ENCODE measurements at regions not wholly inside any gene's neighbourhood (a gene's known extent, or its start where the extent isn't known, plus 50 kb on each side); places are given as distances from the start of the nearest gene placed in this dataset.

GRCh38 chr7:26543951-26544350 is 252.3 kb downstream of the SNX10 start:
- Histone ChIP-seq H3K79me2 (ENCODE audit: insufficient read depth, low read length) (no peaks in the 10 kb centered on the region), H3K9me3 (ENCODE audit: control insufficient read depth in 1 of 2, insufficient read depth in 1 of 2, low read depth in 1 of 2, low read length in 2 of 2) (no peaks in the 10 kb centered on the region), H2AFZ (ENCODE audit: low read depth, low read length, poor library complexity, severe bottlenecking) (no peak overlapping the region), H3K9me2 (ENCODE audit: insufficient read depth) (no peaks in the 10 kb centered on the region), H3K4me1 (ENCODE audit: control insufficient read depth in 1 of 2, insufficient read depth in 2 of 2, low read length in 2 of 2) (peaks cover 0 to 3% of the 10 kb centered on the region in 2 experiments; a peak in 1 of 4 replicates), H3K27ac (ENCODE audit: low read depth, low read length) (no peak overlapping the region), H3K4me2 (ENCODE audit: low read length) (no peak overlapping the region), H3K27me3 (ENCODE audit: insufficient read depth, low read length) (peaks cover 26% of the 10 kb centered on the region), H3K9ac (ENCODE audit: low read length) (no peak overlapping the region), H4K20me1 (ENCODE audit: insufficient read depth) (no peaks in the 10 kb centered on the region), H3K4me3 (replicated peaks in 1 of 2; ENCODE audit: low read depth in 1 of 2, low read length in 2 of 2) (no peak overlapping the region), H3K36me3 (ENCODE audit: control insufficient read depth in 1 of 2, insufficient read depth in 2 of 2, low read length in 2 of 2) (no peaks in the 10 kb centered on the region)
- POLR2A ChIA-PET: no interaction called here
- RAD21 ChIA-PET (ENCODE audit: low non-redundant PET in 1 of 2, low total read pairs in 2 of 2, uncharacterized antibody in 2 of 2, unreplicated experiment in 2 of 2): no interaction called here
- intact Hi-C loops (cut with micrococcal nuclease): no loop called here
- TF ChIP-seq SP1 (IDR thresholded peaks at IDR 0.05; ENCODE audit: low read depth): no peak
- no TSS peak for BruUV-seq (replicated peaks)
- no peak for ATAC-seq
- CTCF ChIA-PET: no interaction called here
- DNase-seq (ENCODE audit: low read depth, low spot score): no peak

DNA sequence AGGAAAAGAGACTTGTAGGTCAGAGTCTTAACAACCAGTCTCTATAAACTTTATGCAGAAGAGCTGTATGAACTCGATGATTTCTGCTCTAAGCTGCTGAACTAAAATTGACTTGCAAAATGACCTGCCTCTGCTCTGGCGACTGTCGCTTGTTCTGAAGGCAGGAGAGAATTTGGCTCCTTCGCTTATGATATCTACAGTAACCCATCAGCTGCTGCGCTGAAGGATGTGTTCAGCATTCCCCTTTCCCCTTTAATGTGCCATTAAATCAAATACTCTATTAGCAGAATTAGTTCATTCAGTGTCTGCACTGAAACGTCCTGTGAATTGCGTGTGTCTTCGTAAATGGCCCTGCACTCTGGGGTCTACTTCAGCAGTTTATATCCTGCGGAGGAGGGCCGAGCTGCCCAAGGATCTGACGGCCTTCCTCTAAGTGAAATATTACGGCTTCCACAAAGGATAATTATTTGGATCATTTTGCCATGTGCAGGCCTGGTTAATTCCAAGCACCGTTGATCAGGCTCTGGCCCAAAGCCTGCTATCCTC is 254.9 kb downstream of the SNX10 start:
- no peak overlapping the region for H3K27ac ChIP-seq (ENCODE audit: low read depth, low read length)
- ChIA-PET POLR2A (no interaction called here), CTCF (no interaction called here)

More for the DNA sequence above, 254.9 kb downstream of the SNX10 start:
- H3K4me3 ChIP-seq (replicated peaks in 1 of 2; ENCODE audit: low read depth in 1 of 2, low read length in 2 of 2): no peak overlapping the region
- no peaks in the 10 kb centered on the region for H3K9me2 ChIP-seq (ENCODE audit: insufficient read depth)
- H4K20me1 ChIP-seq (ENCODE audit: insufficient read depth): no peaks in the 10 kb centered on the region
- no TSS peak for BruUV-seq (replicated peaks)
- no peaks in the 10 kb centered on the region for H3K79me2 ChIP-seq (ENCODE audit: insufficient read depth, low read length)
- DNase-seq (ENCODE audit: low read depth, low spot score) (no peak), ATAC-seq (no peak)
- H3K4me1 ChIP-seq (ENCODE audit: control insufficient read depth in 1 of 2, insufficient read depth in 2 of 2, low read length in 2 of 2): peaks cover 14 to 22% of the 10 kb centered on the region in 2 experiments
- H3K27me3 ChIP-seq (ENCODE audit: insufficient read depth, low read length): peaks cover 7% of the 10 kb centered on the region; the same call in 1 of the 2 replicates
- no peak overlapping the region for H2AFZ ChIP-seq (ENCODE audit: low read depth, low read length, poor library complexity, severe bottlenecking)
- intact Hi-C loops (cut with micrococcal nuclease): no loop called here
- TF ChIP-seq EGR1 (IDR thresholded peaks at IDR 0.05; ENCODE audit: low read depth) (no peak), POLR2A (IDR thresholded peaks at IDR 0.05; ENCODE audit: borderline replicate concordance, extremely low read depth, insufficient read depth, insufficient read length) (no peak), RAD21 (IDR thresholded peaks at IDR 0.05; ENCODE audit: low read depth) (no peak), SRF (IDR thresholded peaks at IDR 0.05; ENCODE audit: low read depth) (no peak), ZBTB33 (IDR thresholded peaks at IDR 0.05; ENCODE audit: extremely low read depth, insufficient replicate concordance, low read length) (no peak), ZNF274 (IDR thresholded peaks at IDR 0.05; ENCODE audit: low read depth, low read length) (no peak), ELF1 (IDR thresholded peaks at IDR 0.05; ENCODE audit: borderline replicate concordance, low read depth) (no peak), EZH2phosphoT487 (IDR thresholded peaks at IDR 0.05; ENCODE audit: borderline replicate concordance) (no peak), EZH2 (IDR thresholded peaks at IDR 0.05) (no peak)
- TF ChIP-seq, protein P1, sequence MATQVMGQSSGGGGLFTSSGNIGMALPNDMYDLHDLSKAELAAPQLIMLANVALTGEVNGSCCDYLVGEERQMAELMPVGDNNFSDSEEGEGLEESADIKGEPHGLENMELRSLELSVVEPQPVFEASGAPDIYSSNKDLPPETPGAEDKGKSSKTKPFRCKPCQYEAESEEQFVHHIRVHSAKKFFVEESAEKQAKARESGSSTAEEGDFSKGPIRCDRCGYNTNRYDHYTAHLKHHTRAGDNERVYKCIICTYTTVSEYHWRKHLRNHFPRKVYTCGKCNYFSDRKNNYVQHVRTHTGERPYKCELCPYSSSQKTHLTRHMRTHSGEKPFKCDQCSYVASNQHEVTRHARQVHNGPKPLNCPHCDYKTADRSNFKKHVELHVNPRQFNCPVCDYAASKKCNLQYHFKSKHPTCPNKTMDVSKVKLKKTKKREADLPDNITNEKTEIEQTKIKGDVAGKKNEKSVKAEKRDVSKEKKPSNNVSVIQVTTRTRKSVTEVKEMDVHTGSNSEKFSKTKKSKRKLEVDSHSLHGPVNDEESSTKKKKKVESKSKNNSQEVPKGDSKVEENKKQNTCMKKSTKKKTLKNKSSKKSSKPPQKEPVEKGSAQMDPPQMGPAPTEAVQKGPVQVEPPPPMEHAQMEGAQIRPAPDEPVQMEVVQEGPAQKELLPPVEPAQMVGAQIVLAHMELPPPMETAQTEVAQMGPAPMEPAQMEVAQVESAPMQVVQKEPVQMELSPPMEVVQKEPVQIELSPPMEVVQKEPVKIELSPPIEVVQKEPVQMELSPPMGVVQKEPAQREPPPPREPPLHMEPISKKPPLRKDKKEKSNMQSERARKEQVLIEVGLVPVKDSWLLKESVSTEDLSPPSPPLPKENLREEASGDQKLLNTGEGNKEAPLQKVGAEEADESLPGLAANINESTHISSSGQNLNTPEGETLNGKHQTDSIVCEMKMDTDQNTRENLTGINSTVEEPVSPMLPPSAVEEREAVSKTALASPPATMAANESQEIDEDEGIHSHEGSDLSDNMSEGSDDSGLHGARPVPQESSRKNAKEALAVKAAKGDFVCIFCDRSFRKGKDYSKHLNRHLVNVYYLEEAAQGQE (IDR thresholded peaks at IDR 0.05; ENCODE audit: low read depth): no peak
- no peaks in the 10 kb centered on the region for H3K36me3 ChIP-seq (ENCODE audit: control insufficient read depth in 1 of 2, insufficient read depth in 2 of 2, low read length in 2 of 2)
- no peak overlapping the region for H3K4me2 ChIP-seq (ENCODE audit: low read length)
- RAD21 ChIA-PET (ENCODE audit: low non-redundant PET in 1 of 2, low total read pairs in 2 of 2, uncharacterized antibody in 2 of 2, unreplicated experiment in 2 of 2): no interaction called here
- H3K9me3 ChIP-seq (ENCODE audit: control insufficient read depth in 1 of 2, insufficient read depth in 1 of 2, low read depth in 1 of 2, low read length in 2 of 2): no peaks in the 10 kb centered on the region
- H3K9ac ChIP-seq (ENCODE audit: low read length): no peak overlapping the region
